ENCODE measurements at regions not wholly inside any gene's neighbourhood (a gene's known extent, or its start where the extent isn't known, plus 50 kb on each side); places are given as distances from the start of the nearest gene placed in this dataset.

- no peaks in the 10 kb centered on the region for H3K4me1 Mint-ChIP-seq (ENCODE audit: low read depth)
- no peak for DNase-seq
- H3K4me3 Mint-ChIP-seq: no peak overlapping the region
- H3K27me3 Mint-ChIP-seq: peaks cover 18% of the 10 kb centered on the region
- no peaks in the 10 kb centered on the region for H3K36me3 Mint-ChIP-seq (ENCODE audit: low read depth)
- no peaks in the 10 kb centered on the region for H3K9me3 Mint-ChIP-seq
- no peak overlapping the region for H3K27ac Mint-ChIP-seq
Measured at GRCh38 chr9:73039271-73040263, 86.7 kb upstream of the ALDH1A1 start.

GRCh38 chr9:73038613-73039012 lies 85.8 kb upstream of the ALDH1A1 start:
- no peak for DNase-seq
- H3K9me3 Mint-ChIP-seq: no peaks in the 10 kb centered on the region

GRCh38 chr9:73038089-73038509 lies 85.2 kb upstream of the ALDH1A1 start:
- H3K27ac Mint-ChIP-seq: no peak overlapping the region
- H3K27me3 Mint-ChIP-seq: peaks cover 22% of the 10 kb centered on the region
- no peak overlapping the region for H3K4me3 Mint-ChIP-seq
- H3K36me3 Mint-ChIP-seq (ENCODE audit: low read depth): no peaks in the 10 kb centered on the region
- no peaks in the 10 kb centered on the region for H3K4me1 Mint-ChIP-seq (ENCODE audit: low read depth)
- DNase-seq: no peak
- H3K9me3 Mint-ChIP-seq: no peaks in the 10 kb centered on the region

More at GRCh38 chr9:73038613-73039012, 85.8 kb upstream of the ALDH1A1 start:
- Mint-ChIP-seq H3K27me3 (peaks cover 22% of the 10 kb centered on the region), H3K4me3 (no peak overlapping the region), H3K36me3 (ENCODE audit: low read depth) (no peaks in the 10 kb centered on the region), H3K4me1 (ENCODE audit: low read depth) (no peaks in the 10 kb centered on the region), H3K27ac (no peak overlapping the region)

GRCh38 chr9:73037613-73038012 lies 84.8 kb upstream of the ALDH1A1 start:
- H3K36me3 Mint-ChIP-seq (ENCODE audit: low read depth): no peaks in the 10 kb centered on the region
- H3K9me3 Mint-ChIP-seq: no peaks in the 10 kb centered on the region
- no peak overlapping the region for H3K4me3 Mint-ChIP-seq
- H3K27me3 Mint-ChIP-seq: peaks cover 22% of the 10 kb centered on the region
- DNase-seq: no peak
- H3K27ac Mint-ChIP-seq: no peak overlapping the region
- no peaks in the 10 kb centered on the region for H3K4me1 Mint-ChIP-seq (ENCODE audit: low read depth)

DNA sequence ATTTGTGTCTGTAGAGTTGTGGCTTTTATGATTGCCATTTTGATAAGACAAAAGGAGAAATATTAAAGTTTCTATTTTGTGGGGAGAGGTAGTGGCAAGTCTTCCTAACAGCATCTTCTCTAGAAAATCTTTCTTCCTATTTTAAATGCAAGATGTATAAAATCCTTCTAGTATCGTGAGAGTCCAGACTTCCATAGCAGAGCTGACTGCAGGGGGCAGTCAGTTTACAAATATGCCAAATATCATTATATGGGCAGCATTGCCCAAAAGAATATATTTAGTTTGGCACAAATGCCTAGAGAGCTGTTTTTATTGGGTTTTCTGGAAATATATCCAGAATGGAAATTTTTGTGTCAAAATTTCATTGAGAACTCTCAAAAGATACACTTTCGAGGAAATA lies 82.1 kb upstream of the ALDH1A1 start:
- Mint-ChIP-seq H3K27ac (no peak overlapping the region), H3K36me3 (ENCODE audit: low read depth) (no peaks in the 10 kb centered on the region), H3K4me1 (ENCODE audit: low read depth) (no peaks in the 10 kb centered on the region), H3K9me3 (no peaks in the 10 kb centered on the region), H3K4me3 (no peak overlapping the region), H3K27me3 (peaks cover 22% of the 10 kb centered on the region)
- DNase-seq: no peak

GRCh38 chr9:73031350-73031749 lies 78.5 kb upstream of the ALDH1A1 start:
- peaks cover 8% of the 10 kb centered on the region for H3K27me3 Mint-ChIP-seq
- H3K9me3 Mint-ChIP-seq: no peaks in the 10 kb centered on the region
- DNase-seq: no peak
- H3K36me3 Mint-ChIP-seq (ENCODE audit: low read depth): no peaks in the 10 kb centered on the region
- no peak overlapping the region for H3K4me3 Mint-ChIP-seq
- H3K4me1 Mint-ChIP-seq (ENCODE audit: low read depth): no peaks in the 10 kb centered on the region
- no peak overlapping the region for H3K27ac Mint-ChIP-seq

- H3K27me3 Mint-ChIP-seq: peaks cover 9% of the 10 kb centered on the region
- H3K9me3 Mint-ChIP-seq: no peaks in the 10 kb centered on the region
- H3K4me1 Mint-ChIP-seq (ENCODE audit: low read depth): no peaks in the 10 kb centered on the region
- no peaks in the 10 kb centered on the region for H3K36me3 Mint-ChIP-seq (ENCODE audit: low read depth)
- DNase-seq: no peak
- H3K27ac Mint-ChIP-seq: no peak overlapping the region
- no peak overlapping the region for H3K4me3 Mint-ChIP-seq
Measured at GRCh38 chr9:73030370-73031030, 77.6 kb upstream of the ALDH1A1 start.

DNA sequence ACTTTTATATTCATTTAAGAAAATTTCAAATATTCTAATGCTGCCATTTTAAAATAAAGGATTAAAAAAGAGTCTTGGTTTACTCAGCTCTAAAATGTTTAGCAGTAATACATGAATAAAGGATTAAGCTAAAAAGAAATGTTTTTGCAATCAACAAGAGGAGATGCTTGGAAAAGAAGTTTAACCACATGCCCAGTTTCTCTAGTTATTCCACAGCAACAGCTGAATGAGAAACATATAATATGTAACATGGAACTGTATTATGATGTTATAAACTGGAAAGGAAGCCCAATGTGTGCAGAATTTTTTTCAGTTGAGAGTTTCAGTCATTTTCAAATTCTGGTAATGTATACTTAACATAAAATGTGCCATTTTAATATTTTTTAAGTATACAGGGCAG lies 76.5 kb upstream of the ALDH1A1 start:
- Mint-ChIP-seq H3K9me3 (no peaks in the 10 kb centered on the region), H3K27ac (no peak overlapping the region), H3K4me3 (no peak overlapping the region), H3K27me3 (peaks cover 14% of the 10 kb centered on the region), H3K4me1 (ENCODE audit: low read depth) (no peaks in the 10 kb centered on the region), H3K36me3 (ENCODE audit: low read depth) (no peaks in the 10 kb centered on the region)
- no peak for DNase-seq

- Mint-ChIP-seq H3K27me3 (peaks cover 10% of the 10 kb centered on the region), H3K4me3 (no peak overlapping the region), H3K36me3 (ENCODE audit: low read depth) (no peaks in the 10 kb centered on the region), H3K4me1 (ENCODE audit: low read depth) (peaks cover 10% of the 10 kb centered on the region), H3K9me3 (no peaks in the 10 kb centered on the region), H3K27ac (no peak overlapping the region)
- no peak for DNase-seq
Measured at GRCh38 chr9:73026375-73026774, 73.5 kb upstream of the ALDH1A1 start.

DNA sequence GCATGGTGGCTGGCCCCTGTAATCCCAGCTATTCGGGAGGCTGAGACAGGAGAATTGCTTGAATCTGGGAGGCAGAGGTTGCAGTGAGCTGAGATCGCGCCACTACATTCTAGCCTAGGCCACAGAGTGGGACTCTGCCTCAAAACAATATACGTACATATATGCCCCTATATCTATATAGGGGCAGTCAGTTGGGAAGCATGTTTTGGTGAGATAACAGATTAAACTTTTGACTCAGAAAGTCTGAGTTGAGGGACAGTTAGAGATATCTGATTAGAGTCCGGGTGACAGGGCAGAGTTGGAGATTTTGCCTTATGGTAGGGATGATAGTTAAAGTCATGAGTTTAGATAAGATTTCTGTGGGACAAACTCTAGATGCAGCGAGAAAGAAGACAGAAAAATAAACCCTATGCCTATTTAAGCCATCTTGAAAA lies 71.8 kb upstream of the ALDH1A1 start:
- no peaks in the 10 kb centered on the region for H3K9me3 Mint-ChIP-seq
- H3K27me3 Mint-ChIP-seq: peaks cover 14% of the 10 kb centered on the region
- no peak overlapping the region for H3K27ac Mint-ChIP-seq
- no peak overlapping the region for H3K4me3 Mint-ChIP-seq
- no peak for DNase-seq
- H3K4me1 Mint-ChIP-seq (ENCODE audit: low read depth): peaks cover 10% of the 10 kb centered on the region
- no peaks in the 10 kb centered on the region for H3K36me3 Mint-ChIP-seq (ENCODE audit: low read depth)

- Mint-ChIP-seq H3K4me3 (no peak overlapping the region), H3K36me3 (ENCODE audit: low read depth) (no peaks in the 10 kb centered on the region), H3K4me1 (ENCODE audit: low read depth) (peaks cover 10% of the 10 kb centered on the region), H3K9me3 (no peaks in the 10 kb centered on the region), H3K27ac (no peak overlapping the region), H3K27me3 (peaks cover 17% of the 10 kb centered on the region)
- DNase-seq: peak; percentile 34
Measured at GRCh38 chr9:73023025-73023541, 70.2 kb upstream of the ALDH1A1 start.

DNA sequence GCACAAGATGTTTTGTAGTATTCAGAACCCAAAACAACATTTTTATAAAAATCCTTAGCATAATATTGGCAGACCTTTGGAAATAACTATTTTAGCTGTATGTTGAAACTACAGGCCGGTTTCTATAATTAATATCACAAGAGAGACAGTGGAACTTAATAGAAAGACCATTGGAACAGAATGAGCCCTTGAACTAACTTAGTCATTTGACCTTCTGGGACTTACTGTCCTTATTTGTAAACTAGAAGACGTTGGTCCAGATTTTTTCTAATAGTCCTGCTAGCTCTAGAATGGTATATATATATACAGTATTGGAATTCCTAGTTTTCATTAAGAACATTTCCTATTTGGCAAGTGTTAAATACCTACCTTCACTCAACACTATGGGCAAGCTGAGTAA lies 69.5 kb upstream of the ALDH1A1 start:
- peaks cover 10% of the 10 kb centered on the region for H3K4me1 Mint-ChIP-seq (ENCODE audit: low read depth)
- peaks cover 17% of the 10 kb centered on the region for H3K27me3 Mint-ChIP-seq
- no peak overlapping the region for H3K27ac Mint-ChIP-seq
- no peaks in the 10 kb centered on the region for H3K9me3 Mint-ChIP-seq
- DNase-seq: no peak
- no peaks in the 10 kb centered on the region for H3K36me3 Mint-ChIP-seq (ENCODE audit: low read depth)
- no peak overlapping the region for H3K4me3 Mint-ChIP-seq

- no peak for DNase-seq
- Mint-ChIP-seq H3K27ac (no peak overlapping the region), H3K9me3 (no peaks in the 10 kb centered on the region), H3K27me3 (peaks cover 17% of the 10 kb centered on the region), H3K4me3 (no peak overlapping the region), H3K36me3 (ENCODE audit: low read depth) (no peaks in the 10 kb centered on the region), H3K4me1 (ENCODE audit: low read depth) (peaks cover 10% of the 10 kb centered on the region)
Measured at GRCh38 chr9:73020877-73021276, 68.0 kb upstream of the ALDH1A1 start.

- H3K4me3 Mint-ChIP-seq: no peak overlapping the region
- H3K27ac Mint-ChIP-seq: no peak overlapping the region
- H3K36me3 Mint-ChIP-seq (ENCODE audit: low read depth): no peaks in the 10 kb centered on the region
Measured at GRCh38 chr9:73014011-73014410, 61.2 kb upstream of the ALDH1A1 start.

GRCh38 chr9:73011956-73012355 lies 59.1 kb upstream of the ALDH1A1 start:
- Mint-ChIP-seq H3K36me3 (ENCODE audit: low read depth) (no peaks in the 10 kb centered on the region), H3K4me3 (no peak overlapping the region), H3K27ac (no peak overlapping the region), H3K4me1 (ENCODE audit: low read depth) (no peaks in the 10 kb centered on the region), H3K27me3 (peaks cover 33% of the 10 kb centered on the region), H3K9me3 (no peaks in the 10 kb centered on the region)
- no peak for DNase-seq

More at GRCh38 chr9:73014011-73014410, 61.2 kb upstream of the ALDH1A1 start:
- Mint-ChIP-seq H3K27me3 (peaks cover 18% of the 10 kb centered on the region), H3K9me3 (no peaks in the 10 kb centered on the region), H3K4me1 (ENCODE audit: low read depth) (no peaks in the 10 kb centered on the region)
- no peak for DNase-seq
